LoVo (cell line): ENCODE measurements at regions not wholly inside any gene's neighbourhood (a gene's known extent, or its start where the extent isn't known, plus 50 kb on each side); places are given as distances from the start of the nearest gene placed in this dataset.

Experiments used
- DNase-seq: peaks from one replicate; pipeline ENCODE4 v3.0.0-alpha.2; 2016; ENCODE audit warnings: low spot score

- no peak for DNase-seq
Measured at GRCh38 chr17:77854759-77855745, 103.5 kb upstream of the TNRC6C start.

DNA sequence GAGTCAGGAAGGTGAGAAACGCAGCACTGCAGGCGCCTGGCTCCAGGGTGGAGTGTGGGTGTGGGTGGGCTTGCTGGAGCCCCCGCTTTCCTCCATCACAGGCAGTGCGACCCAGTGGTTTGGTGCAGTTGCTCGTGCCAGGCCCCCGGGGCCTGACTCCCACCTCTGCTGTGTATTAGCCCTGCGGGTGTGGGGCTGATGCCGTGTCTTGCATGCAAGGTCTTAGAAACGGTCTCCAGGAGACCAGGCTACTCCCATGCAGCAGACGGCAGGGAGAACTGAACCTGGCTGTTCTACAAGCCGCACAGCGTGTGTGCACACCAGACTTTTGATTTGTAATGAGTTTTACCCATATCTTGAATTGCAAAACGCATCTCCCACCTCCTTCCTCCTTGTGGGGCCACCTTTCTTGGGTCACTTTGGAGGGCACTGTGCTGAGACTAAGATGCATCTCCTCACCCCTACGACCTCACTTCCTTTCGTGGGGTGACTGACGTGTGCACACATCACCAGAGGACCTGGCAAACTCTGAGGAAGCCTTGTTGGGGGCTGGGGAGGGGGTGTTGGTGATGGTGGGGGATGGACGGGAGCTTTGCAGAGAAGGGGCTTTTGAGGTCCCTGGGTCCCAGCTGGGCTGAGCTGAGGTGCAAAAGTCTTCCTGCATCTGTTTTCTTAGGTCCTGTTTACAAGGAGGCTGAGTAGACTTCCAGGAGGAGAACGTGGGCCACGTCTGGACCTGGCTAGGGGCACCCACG is 101.8 kb upstream of the TNRC6C start:
- no peak for DNase-seq

DNA sequence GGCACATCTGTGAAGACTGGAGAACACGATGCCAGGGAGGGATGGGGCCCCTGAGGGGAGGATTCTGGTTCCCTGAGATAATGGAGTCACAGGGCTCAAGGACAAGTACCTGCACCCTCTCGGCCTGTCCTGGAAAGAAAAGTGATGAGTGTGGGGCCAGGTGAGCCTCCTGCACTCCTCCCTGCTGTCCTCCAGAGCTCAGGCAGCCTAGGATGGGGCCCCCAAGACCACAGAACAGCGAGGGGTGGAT is 101.3 kb upstream of the TNRC6C start:
- no peak for DNase-seq

- DNase-seq, result no peak
Measured at GRCh38 chr17:77857613-77858012, 100.9 kb upstream of the TNRC6C start.

DNA sequence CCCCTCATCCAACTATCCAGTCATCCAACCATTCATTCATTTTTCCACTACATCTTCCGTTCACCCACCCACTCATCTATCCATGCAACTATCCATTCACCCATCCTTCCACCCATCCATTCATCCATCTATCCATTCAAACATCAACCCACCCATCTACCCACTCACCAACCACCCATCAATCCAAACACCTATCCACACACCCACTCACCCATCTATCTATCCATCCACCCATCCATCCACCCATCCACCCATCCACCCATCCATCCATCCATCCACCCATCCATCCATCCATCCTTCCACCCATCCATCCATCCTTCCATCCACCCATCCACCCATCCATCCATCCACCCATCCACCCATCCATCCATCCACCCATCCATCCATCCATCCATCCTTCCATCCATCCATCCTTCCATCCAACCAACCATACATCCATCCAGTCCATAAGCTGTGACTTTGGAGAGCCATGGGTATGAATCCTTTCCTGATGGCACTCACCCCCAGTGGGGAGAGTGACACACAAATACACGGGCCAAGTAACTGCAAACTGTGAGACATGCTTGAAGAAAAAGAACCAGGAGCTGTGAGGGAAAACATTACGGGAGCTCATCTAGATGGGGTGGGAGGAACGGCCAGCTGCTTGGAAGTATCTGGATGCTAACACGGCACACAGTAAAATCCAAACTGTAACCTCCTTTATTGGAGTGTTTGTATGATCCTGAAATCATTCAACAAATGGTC is 100.0 kb upstream of the TNRC6C start:
- no peak for DNase-seq

DNA sequence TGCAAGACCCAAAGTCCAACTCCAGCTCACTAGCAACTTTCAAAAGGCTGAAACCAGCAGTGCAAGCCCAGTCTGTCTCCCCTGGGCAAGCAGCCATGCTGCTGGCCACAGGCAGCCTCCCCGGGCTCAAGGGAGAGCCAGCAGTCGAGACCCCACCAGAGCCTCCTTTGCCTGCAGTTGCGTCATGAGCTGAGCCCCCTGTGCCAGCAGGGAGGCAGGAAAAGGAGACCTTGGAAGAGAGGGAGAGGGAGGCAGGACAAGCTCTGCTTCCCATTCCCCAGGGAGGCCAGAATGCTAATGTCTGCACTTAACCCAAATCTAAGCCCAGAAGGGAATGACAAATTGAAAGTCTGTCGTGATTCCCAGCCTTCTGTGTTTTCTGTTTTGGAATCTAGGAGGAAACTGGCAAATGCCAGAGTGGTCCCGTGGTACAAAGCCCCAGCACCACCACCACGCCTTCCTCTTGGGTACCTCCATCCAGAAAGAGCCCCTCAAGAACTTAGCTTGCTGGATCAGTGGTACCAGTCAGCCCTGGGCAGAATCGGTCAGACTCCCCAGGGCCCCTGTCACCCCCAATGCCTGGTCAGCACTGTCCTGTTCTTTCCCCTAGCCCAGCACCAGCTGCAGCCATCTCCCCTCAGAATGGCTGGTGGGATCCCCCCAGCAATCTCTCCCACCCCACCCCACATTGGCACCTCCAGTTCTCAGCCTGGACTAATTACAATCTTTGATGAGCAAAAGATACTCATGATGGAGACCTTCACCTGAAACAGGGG is 99.3 kb upstream of the TNRC6C start:
- DNase-seq, result no peak

DNA sequence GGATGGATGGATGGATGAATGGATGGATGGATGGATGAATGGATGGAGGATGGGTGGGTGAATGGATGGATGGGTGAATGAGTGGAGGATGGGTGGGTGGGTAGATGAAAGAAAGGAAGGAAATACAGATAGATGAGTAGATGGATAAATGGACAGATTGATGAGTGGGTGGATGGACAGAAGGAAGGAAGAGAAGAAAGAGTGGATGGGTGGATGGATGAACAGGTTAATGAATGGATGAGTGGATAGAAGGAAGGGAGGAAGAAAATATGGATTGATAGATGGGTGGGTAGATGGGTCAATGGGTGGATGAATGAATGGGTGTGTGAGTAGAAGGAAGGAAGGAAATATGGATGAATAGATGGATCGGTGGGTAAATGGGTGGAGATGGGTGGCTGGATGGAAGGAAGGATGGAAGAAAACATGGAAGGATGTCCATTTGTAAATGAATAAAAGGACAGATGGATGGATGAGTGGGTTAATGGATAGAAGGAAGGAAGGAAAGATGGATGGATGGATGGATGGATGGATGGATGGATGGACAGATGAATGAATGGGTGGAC is 97.3 kb upstream of the TNRC6C start:
- no peak for DNase-seq

DNA sequence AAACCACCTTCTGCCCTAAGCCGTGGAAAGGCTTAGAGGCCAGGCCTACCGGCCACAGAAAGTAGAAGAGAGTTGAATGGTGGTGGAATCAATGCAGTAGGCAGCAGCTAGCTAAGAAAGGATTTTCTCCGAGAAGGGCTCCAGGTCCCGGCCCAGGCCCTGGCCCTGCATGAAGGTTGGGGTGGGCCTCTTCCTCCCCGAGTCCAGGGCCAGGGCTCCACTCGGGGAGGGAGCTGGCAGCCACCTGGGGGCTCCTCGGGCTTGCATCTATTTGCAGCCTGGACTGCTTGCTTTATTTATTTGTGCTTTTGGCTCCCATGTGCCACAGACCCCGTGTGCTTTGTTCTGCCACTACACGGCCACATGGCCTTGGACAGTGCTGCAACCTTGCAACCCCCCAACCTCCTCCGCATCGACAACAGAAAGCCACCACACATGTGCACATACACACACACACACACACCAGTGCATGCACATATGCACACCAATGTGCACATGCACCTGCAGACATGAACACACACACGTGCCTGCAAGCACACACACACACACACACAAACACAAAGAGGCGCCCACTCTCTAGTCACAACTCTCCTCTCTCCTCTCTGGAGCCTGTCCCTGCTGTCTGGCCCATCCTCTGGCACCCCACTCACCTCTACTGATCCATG is 96.4 kb upstream of the TNRC6C start:
- DNase-seq, result no peak

DNA sequence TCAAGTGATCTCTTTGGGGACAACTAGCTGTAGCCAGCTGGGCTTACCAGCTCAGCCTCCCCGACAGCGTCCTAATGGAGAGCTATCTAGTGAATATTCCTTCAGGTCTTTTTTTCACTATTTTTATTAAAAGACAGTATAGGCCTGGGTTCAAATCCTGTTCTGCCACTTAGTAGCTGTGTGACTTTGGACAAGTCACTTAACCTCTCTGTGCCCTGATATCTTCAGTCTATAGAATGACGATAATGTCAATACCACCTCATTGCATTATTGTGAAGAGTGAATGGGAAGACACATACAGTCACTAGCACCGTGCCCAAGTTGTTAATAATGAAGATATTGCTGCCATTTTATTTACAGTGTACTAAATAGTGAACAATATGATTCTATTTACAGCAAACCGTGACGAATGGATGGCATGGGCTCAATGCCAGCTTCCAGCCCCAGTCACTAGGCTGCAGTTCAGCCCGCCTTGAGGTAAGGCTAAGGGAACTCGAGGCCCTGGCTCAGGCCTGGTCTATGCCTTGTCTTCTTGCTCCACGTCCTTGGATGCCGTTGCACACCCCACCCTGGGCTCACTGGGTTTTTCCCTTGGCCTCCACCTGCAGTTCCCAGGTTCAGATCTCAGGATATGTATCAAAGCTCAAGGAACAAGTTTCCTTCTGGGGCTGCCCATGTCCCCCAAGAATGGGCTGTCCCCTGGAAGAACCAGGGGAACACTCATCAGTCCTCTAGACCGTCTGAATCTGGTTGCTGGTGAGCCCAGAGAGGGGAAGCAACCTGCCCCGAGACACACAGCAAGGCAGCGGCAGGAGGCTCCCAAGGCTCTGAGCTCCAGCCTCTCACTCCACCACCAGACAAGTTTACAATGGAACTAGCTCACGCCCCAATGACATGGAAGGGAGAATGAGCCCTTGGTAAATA is 95.4 kb upstream of the TNRC6C start:
- DNase-seq, result no peak

DNA sequence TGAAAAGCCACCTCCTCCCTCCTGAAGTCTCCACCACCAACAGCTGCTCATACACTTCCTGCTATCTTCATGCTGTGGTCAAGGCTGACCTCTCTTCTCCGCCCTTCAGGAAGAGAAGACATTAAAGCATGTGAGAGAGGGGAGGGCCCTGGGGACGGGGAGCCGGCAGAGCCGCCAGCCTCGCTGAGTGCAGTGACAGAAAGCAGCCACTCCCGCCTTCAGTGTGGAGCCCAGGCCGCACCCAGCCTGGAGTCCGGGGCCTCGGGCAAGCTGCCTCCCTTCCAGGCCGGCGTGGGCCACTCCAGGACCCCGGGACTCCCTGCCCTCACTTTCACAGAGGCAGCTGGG is 94.7 kb upstream of the TNRC6C start:
- DNase-seq, result no peak

DNA sequence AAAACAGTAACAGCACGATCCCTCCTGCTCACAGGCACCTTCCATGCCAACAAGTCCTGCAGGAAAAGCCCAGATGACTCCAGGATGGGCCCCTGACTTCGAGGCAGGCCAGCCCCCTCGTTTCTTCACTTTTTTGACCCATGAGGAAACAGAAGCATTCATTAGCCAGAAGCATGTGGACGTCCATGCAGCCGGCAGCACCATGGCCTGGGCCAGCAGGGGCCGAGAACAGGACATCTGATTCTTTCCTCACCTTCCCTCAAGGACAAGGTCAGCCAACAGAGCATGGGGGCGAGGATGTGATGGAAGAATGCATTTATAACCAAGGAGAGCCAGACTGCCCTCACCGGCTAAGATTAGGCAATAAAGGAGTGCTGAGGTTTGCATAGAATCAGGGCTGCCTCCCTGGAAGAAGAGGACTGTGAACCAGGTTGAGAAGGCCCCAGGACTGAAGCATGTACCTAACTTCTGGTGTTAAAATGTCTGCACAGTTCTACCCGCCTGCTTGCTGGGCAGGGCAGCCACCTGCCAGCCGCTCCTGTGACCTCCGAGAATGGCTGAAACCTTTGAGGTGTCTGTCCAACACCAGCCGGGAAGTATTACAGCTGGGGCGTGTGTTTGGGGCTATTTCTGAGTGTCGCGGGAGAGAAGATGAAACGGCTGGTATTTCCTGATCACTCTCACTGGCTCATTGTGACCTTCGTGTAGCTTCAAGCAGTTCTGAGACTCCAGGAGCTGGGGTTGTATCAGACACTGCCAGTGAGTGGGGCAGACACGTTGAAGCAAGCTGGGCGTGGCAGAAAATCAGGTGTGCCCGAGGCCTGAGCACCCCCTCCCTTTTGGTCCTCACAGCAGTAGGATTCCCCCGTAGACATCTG is 94.0 kb upstream of the TNRC6C start:
- no peak for DNase-seq

DNA sequence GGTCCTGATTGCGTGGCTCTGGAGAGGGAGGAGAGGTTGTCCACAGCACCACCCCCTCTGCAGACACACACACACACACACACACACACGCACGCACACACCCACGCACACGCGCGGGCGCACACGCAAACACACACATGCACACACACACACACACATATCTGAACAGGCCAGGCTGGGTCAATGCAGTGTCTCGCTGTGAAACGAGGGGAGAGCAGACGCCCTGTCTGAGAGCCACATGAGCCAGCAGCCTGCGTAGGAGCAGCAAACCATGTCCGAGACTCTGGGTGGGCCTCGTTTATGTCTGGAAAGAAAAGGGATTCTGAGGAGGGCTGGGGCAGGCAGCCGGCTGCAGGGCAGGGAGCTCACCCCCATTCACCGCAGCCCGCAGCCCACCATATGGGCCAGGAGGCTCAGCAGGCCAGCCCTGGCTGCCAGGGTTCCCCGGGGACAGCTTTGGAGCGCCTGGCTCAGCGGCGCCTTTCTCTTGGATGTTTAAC is 93.3 kb upstream of the TNRC6C start:
- no peak for DNase-seq

- DNase-seq, result no peak
Measured at GRCh38 chr17:77865716-77866115, 92.8 kb upstream of the TNRC6C start.

DNA sequence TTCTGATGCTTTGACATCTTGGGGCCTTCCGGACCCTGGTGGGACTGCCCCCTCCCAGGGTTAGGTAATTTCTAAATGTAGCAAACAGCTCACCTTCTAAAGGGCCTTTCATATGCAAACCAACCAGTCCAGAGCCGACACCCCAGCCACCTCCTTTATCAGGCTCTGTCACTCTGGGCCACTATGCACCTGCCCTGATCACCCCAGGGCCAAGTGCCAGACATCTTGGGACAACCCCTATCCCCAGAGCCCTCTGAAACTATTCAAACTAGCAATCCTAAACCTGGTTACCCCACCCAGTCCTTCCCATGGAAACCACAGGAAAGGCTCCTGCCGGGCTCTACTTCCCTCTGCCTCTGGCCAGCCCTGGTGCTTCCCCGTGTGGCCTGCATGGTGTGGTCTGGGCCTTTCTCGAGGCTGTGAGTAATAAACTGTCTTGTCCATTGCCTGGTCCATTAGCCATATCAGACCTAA is 91.2 kb upstream of the TNRC6C start:
- no peak for DNase-seq

DNA sequence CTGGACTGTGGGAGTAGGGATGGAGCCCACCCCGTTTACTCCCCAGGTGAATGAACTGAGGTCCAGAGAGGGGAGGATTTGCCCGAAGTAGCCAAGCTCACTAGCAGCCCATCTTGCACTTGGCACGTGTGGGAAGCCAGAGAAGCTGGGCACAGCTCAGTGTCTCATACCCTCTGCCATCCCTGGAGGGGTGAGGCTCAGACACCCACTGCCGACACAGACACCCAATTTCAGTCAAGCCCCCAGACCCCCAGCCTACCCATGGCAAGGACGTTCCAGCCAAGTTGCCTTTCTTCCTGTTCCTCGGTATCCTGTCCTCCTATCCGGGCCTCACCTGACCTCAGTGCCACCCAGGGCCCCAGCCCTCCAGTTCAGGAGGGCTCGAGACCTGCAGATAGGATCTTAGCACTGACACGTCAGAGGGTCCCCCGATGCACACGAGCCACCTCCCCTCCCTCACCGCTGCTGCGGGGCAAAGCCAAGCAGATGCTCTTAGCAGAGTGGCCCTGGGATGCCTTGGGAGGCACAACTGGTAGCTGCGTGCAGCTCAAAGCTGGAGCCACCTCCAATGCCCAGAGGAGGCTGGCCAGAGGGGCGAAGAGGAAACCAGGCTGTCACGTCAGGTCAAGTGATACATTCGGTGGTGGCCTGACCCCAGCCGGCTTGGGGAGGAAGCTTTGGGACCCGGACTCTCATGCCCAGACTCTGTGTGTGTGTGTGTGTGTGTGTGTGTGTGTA is 90.4 kb upstream of the TNRC6C start:
- DNase-seq, result no peak

DNA sequence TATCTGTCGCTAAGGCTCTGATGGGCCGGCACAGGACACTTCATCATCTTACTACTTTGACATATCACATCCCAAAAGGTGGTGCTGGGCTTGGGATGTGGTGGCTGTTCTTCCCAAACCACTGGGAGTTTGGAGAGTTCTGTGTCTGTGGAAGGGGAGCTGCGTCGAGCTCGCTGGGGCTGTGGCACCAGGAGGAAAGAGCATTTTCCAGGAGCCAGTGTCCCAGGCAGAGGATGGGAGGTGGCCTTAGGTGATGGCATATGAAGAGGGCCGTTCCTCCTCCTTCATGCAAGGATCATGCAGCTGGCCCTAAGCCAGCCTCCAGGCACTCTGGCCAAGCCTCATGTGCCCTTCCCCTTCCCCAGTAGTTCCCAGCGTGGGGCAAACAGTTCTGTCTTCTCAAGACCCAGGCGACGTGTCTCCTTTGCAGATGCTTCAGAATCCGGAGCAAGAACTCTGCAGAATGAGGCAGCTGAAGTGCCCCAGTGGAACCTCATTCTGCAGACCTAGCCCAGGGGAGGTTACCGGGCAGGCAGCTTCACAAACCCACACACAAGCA is 89.4 kb upstream of the TNRC6C start:
- no peak for DNase-seq

- DNase-seq, result no peak
Measured at GRCh38 chr17:77869665-77870132, 88.8 kb upstream of the TNRC6C start.

DNA sequence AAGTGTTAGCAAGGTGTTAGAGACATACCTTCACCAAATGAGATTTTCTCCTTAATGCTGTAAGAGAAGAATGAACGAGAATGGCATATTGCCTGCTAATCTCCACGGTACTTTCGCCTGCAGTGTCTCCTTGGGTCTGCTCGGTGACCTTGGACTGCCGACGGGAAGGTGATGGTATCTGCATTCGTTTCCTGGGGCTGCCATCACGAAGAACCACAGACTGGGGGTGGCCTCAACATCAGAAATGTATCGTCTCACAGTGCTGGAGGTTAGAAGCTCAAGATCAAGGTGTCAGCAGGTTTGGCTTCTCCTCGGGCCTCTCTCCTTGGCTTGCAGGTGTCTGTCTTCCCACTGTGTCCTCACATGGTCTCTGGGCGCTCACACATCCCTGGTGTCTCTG is 86.3 kb upstream of the TNRC6C start:
- no peak for DNase-seq
